ENCODE measurements at regions not wholly inside any gene's neighbourhood (a gene's known extent, or its start where the extent isn't known, plus 50 kb on each side); places are given as distances from the start of the nearest gene placed in this dataset.
A peak's percentile ranks its signal among the peaks of the same experiment; 100 is the strongest.

DNA sequence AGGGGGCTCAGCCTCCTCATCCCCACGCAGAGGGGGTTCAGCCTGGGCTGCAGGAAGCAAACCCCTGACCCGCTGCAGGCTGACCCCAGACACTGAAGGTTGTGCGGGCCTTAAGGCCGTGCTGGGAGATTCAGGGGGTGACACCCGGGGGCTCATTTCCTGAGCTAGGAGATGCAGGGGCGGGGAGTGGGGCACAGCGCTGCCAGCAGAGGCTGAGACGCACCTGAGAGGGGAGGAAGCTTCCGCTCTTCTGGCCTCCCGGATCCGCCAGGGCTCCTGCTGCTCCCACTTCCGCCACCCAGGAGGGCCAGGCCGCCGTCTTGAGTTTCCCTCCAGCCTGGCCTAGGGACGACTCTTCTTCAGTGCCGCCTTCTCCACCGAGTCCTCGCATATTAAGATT, 173.2 kb upstream of the FOXF1 start:
- Histone ChIP-seq H3K27ac (ENCODE audit: low read length) (no peak overlapping the region), H3K36me3 (ENCODE audit: control insufficient read depth, insufficient read depth, low read length) (no peaks in the 10 kb centered on the region), H3K4me1 (ENCODE audit: control insufficient read depth, insufficient read depth, low read length) (no peaks in the 10 kb centered on the region), H3K9me3 (replicated peaks; ENCODE audit: control insufficient read depth, low read depth, low read length) (no peaks in the 10 kb centered on the region), H3K27me3 (ENCODE audit: control insufficient read depth, insufficient read depth, low read length) (peaks cover 70% of the 10 kb centered on the region), H3K4me3 (ENCODE audit: low read length) (no peak overlapping the region)
- no peak for DNase-seq
- 62% methylated on average over 13 of the region's 18 CpGs for WGBS (ENCODE audit: insufficient coverage)

DNA sequence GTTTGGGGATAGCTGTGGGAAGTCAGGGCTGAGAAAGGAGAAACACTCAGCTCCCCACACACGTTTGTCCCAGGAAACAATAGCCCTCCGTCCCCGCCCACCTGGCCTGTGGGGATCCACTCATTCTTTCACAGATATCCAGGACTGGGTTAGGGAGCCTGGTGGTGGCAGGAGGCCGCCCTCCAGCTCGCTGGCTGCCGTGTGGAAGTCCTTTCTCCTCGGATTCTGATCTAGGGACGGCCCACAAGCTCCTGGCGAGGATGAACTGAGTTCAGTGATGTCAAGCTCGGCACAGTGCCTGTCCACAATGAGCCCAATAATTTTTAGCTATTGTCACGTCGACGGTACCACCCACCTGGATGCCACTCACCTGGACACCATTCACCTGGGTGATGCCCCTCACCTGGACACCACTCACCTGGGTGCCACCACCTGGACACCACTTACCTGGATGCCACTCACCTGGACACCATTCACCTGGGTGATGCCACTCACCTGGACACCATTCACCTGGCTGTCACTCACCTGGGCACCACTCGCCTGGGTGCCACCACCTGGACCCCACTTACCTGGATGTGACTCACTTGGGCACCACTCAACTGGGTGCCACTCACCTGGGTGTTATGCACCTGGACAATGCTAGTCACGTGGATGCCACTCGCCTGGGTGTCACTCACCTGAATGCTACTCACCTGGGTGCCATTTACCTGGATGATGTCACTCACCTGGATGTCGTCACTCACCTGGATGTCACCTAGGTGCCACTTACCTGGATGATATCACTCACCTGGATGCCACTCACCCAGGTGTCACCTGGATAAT, 172.5 kb upstream of the FOXF1 start:
- H3K36me3 ChIP-seq (ENCODE audit: control insufficient read depth, insufficient read depth, low read length) = no peaks in the 10 kb centered on the region
- no peak overlapping the region for H3K27ac ChIP-seq (ENCODE audit: low read length)
- WGBS (ENCODE audit: insufficient coverage) = 82% methylated on average over 14 of the region's 17 CpGs
- H3K4me1 ChIP-seq (ENCODE audit: control insufficient read depth, insufficient read depth, low read length) = no peaks in the 10 kb centered on the region
- no peak overlapping the region for H3K4me3 ChIP-seq (ENCODE audit: low read length)
- H3K27me3 ChIP-seq (ENCODE audit: control insufficient read depth, insufficient read depth, low read length) = peaks cover 70% of the 10 kb centered on the region
- DNase-seq = no peak
- no peaks in the 10 kb centered on the region for H3K9me3 ChIP-seq (replicated peaks; ENCODE audit: control insufficient read depth, low read depth, low read length)

DNA sequence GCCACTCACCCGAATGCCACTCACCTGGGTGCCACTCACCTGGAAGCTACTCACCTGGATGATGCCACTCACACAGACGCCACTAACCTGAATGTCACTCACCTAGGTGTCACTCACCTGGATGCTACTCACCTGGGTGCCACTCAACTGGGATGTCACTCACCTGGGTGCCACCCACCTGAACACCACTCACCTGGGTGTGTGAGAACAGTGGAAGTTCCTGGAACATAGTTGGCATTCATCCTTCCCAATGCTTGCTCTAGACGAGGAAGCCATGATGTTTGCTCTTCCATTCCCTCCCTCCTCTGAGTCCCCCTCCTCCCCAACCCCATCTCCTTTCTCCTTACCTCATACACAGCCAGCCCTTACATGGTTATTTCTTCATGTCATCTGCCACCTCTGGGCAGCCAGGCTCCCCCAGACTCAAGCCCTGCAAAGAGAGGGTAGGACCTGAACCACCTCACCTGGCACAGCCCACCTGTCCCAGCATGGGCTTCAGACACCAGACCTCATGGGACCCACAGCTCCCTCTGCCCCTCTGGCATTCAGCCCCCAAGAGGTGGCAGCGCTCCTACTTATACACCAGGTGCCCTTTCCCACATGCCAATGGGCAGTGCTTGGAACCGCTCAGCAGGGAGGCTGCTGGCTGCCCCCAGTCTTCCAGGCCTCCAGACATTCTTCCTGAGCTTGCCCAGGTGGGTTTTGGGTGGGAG, 171.8 kb upstream of the FOXF1 start:
- no peaks in the 10 kb centered on the region for H3K36me3 ChIP-seq (ENCODE audit: control insufficient read depth, insufficient read depth, low read length)
- no peak for DNase-seq
- H3K9me3 ChIP-seq (replicated peaks; ENCODE audit: control insufficient read depth, low read depth, low read length) = no peaks in the 10 kb centered on the region
- H3K27ac ChIP-seq (ENCODE audit: low read length) = no peak overlapping the region
- peaks cover 70% of the 10 kb centered on the region for H3K27me3 ChIP-seq (ENCODE audit: control insufficient read depth, insufficient read depth, low read length)
- 75% methylated on average over 3 of the region's 5 CpGs for WGBS (ENCODE audit: insufficient coverage)
- no peak overlapping the region for H3K4me3 ChIP-seq (ENCODE audit: low read length)
- peaks cover 5% of the 10 kb centered on the region for H3K4me1 ChIP-seq (ENCODE audit: control insufficient read depth, insufficient read depth, low read length)

DNA sequence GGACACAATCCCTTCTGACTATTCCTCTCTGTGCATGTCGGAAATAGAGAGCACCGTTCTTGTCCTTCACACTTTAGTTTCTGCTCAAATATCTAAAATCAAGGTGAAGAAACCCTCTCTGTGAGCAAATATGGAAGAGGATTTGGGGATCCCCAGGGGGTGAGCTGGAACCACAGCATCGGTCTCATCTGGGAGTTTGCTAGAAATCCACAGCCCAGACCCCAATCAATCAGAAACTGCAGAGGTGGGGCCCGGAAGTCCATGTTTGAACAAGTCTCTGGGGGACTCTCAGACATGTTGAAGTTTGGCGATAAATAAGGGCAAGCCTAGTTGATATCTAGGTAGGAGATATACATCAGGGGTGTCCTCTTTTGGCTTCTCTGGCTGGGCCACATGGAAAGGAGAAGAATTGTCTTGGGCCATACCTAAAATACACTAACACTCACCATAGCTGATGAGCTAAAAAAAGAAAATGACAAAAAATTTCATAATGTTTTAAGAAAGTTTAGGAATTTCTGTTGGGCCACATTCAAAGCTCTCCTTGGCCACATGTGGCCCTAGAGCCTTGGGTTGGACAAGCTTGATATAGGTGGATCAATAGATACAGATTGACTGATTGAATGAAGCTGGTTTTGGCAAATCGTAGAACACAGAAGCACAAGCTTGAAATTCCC, 168.0 kb upstream of the FOXF1 start:
- Histone ChIP-seq H3K27ac (ENCODE audit: low read length) (no peak overlapping the region), H3K4me3 (ENCODE audit: low read length) (no peak overlapping the region), H3K27me3 (ENCODE audit: control insufficient read depth, insufficient read depth, low read length) (peaks cover 74% of the 10 kb centered on the region), H3K9me3 (replicated peaks; ENCODE audit: control insufficient read depth, low read depth, low read length) (no peaks in the 10 kb centered on the region), H3K36me3 (ENCODE audit: control insufficient read depth, insufficient read depth, low read length) (no peaks in the 10 kb centered on the region), H3K4me1 (ENCODE audit: control insufficient read depth, insufficient read depth, low read length) (peaks cover 12% of the 10 kb centered on the region)
- no peak for DNase-seq
- WGBS (ENCODE audit: insufficient coverage) = 93% methylated on average over 1 of the region's 6 CpGs

DNA sequence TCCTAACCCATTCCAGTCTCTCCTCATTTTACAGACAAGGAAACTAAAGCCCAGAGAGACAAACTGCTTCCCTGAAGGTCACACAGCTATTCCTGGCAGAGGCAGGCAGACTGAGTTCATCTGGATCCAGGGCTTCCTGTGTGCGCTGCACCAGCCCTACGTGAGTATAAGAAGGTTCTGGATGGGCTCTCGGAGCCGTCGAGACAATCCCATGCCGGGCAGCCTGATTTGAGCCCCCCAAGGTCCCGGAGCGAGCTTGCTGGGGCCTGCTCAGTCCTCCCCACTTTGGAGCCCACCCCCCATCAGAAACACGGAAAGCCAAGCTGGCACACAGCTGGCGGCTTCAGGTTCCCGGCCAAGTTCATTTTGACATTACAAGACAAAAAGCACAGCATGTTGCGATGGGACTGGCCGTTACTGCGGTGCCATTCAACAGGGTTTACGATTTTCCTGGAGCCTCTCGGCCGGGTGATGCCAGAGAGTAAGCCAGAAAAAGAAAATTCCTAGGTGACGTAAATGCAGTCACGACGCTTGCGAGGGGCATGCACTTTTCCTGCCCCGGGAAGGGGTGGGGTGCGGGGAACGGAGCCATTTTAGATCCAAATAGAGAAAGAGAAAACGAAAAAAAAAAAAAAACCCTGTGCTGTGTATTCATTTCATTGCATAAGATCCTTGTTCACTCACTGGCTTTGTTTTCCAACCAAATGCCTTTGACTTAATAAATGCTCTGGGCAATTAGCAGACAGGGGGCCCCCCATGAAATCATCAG, 167.1 kb upstream of the FOXF1 start:
- Histone ChIP-seq H3K36me3 (ENCODE audit: control insufficient read depth, insufficient read depth, low read length) (no peaks in the 10 kb centered on the region), H3K4me3 (ENCODE audit: low read length) (no peak overlapping the region), H3K9me3 (replicated peaks; ENCODE audit: control insufficient read depth, low read depth, low read length) (no peaks in the 10 kb centered on the region), H3K4me1 (ENCODE audit: control insufficient read depth, insufficient read depth, low read length) (peaks cover 12% of the 10 kb centered on the region), H3K27me3 (ENCODE audit: control insufficient read depth, insufficient read depth, low read length) (peaks cover 82% of the 10 kb centered on the region), H3K27ac (ENCODE audit: low read length) (no peak overlapping the region)
- peak; percentile 49 for DNase-seq
- WGBS (ENCODE audit: insufficient coverage) = 19% methylated on average over 16 of the region's 25 CpGs

DNA sequence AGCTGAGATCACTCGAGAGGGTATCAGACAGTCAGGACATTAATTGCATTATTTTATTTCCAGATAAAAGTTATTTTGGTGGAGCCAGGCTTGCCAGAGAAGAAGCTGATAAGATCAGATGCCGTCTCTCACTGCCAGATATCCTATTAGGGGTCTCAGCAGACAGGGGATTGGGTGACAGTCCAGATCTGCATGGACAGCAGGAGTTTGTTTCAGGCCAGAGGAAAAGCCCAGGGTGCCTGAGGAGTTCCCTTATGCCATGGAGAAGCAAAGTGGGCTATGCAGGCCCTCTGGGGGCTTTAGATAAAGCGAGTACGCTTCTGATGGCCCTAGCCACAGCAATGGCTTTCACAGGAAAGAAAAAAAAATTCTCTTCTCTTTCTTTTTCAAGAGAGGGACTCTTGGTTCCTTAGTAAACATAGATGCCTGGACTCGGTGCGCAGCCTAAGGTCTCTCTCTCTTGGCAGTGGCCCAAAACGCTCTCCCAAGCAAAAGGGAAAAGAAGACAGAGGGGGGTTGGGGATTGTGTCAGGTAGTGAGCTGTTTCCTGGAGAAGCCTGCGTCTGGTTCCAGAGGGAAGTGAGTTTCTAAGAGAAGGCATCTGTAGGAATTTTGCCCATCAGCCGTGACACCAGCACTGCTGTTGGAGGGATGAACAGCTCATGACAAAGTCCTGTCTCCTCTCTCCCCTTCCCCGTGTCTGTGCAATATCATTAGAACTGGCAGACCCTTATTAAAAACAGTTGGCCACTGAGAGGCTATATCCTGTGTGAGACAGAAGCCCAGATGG, 166.3 kb upstream of the FOXF1 start:
- peak; percentile 18 for DNase-seq
- Histone ChIP-seq H3K27ac (ENCODE audit: low read length) (no peak overlapping the region), H3K36me3 (ENCODE audit: control insufficient read depth, insufficient read depth, low read length) (no peaks in the 10 kb centered on the region), H3K4me3 (ENCODE audit: low read length) (no peak overlapping the region), H3K4me1 (ENCODE audit: control insufficient read depth, insufficient read depth, low read length) (peaks cover 12% of the 10 kb centered on the region), H3K9me3 (replicated peaks; ENCODE audit: control insufficient read depth, low read depth, low read length) (no peaks in the 10 kb centered on the region), H3K27me3 (ENCODE audit: control insufficient read depth, insufficient read depth, low read length) (peaks cover 83% of the 10 kb centered on the region)
- WGBS (ENCODE audit: insufficient coverage) = 0% methylated on average over 3 of the region's 10 CpGs

DNA sequence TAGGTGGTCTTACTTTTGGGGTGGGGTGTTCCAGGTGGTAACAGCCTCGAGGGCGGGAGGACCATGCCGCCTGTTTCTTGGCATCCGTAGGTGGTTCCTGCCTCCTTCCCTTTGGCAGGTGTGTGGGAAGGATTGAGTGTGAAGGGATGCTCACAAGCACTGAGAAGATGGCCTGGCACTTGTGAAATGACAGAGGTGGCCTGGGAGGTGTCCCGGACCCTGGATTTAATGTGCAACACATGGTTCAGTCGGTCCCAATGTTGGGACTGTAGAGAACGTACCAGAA, 165.8 kb upstream of the FOXF1 start:
- 34% methylated on average over 4 of the region's 7 CpGs for WGBS (ENCODE audit: insufficient coverage)
- H3K4me1 ChIP-seq (ENCODE audit: control insufficient read depth, insufficient read depth, low read length) = peaks cover 12% of the 10 kb centered on the region
- H3K4me3 ChIP-seq (ENCODE audit: low read length) = no peak overlapping the region
- no peak for DNase-seq
- H3K27me3 ChIP-seq (ENCODE audit: control insufficient read depth, insufficient read depth, low read length) = peaks cover 84% of the 10 kb centered on the region
- no peaks in the 10 kb centered on the region for H3K36me3 ChIP-seq (ENCODE audit: control insufficient read depth, insufficient read depth, low read length)
- no peaks in the 10 kb centered on the region for H3K9me3 ChIP-seq (replicated peaks; ENCODE audit: control insufficient read depth, low read depth, low read length)
- H3K27ac ChIP-seq (ENCODE audit: low read length) = no peak overlapping the region

DNA sequence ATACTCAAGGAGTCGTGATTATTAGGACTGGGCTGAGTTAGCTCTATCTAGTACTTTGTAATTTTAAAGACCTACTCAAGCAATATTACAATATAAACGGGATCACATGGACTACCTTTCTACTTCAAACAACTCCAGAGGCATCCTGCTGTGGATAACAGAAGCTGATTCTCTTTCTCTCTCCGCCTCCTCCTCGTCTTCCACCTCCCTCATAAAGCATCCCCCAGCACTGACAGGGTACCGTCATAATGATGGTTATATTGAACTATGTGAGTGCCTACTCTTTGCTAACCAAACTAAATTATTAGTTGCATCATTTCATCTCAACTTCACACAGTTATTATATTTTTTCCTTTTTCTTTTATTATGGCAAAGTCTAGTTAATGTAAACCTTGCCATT, 165.4 kb upstream of the FOXF1 start:
- H3K27me3 ChIP-seq (ENCODE audit: control insufficient read depth, insufficient read depth, low read length) = peaks cover 87% of the 10 kb centered on the region
- no peaks in the 10 kb centered on the region for H3K9me3 ChIP-seq (replicated peaks; ENCODE audit: control insufficient read depth, low read depth, low read length)
- H3K27ac ChIP-seq (ENCODE audit: low read length) = no peak overlapping the region
- DNase-seq = no peak
- H3K36me3 ChIP-seq (ENCODE audit: control insufficient read depth, insufficient read depth, low read length) = no peaks in the 10 kb centered on the region
- H3K4me3 ChIP-seq (ENCODE audit: low read length) = no peak overlapping the region
- 38% methylated on average over 1 of the region's 5 CpGs for WGBS (ENCODE audit: insufficient coverage)
- H3K4me1 ChIP-seq (ENCODE audit: control insufficient read depth, insufficient read depth, low read length) = peaks cover 12% of the 10 kb centered on the region

DNA sequence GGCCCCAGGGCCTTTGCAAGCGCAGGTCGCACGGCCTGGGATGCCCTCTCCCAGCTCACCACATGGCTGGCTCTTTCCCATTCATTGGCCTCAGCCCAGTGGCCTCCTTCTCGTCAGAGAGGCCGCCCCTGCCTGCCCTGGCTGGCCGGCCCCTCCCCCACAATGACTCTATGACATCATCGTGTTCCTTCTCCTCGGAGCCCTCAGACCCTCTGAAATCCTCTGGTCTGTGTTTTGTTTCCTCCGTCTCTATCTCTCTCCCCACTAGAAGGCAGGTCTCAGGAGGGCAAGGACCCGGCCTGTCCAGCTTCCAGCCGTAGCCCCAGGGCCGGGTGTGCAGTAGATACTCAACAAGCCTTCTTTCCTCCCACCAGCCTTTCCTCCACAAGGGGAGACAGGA, 164.8 kb upstream of the FOXF1 start:
- Histone ChIP-seq H3K9me3 (replicated peaks; ENCODE audit: control insufficient read depth, low read depth, low read length) (no peaks in the 10 kb centered on the region), H3K36me3 (ENCODE audit: control insufficient read depth, insufficient read depth, low read length) (no peaks in the 10 kb centered on the region), H3K4me1 (ENCODE audit: control insufficient read depth, insufficient read depth, low read length) (peaks cover 12% of the 10 kb centered on the region), H3K4me3 (ENCODE audit: low read length) (no peak overlapping the region), H3K27me3 (ENCODE audit: control insufficient read depth, insufficient read depth, low read length) (peaks cover 85% of the 10 kb centered on the region), H3K27ac (ENCODE audit: low read length) (no peak overlapping the region)
- DNase-seq = no peak
- WGBS (ENCODE audit: insufficient coverage) = 22% methylated on average over 8 of the region's 12 CpGs

Data from muscle of leg (tissue), 3 donors.